HEK293 (cell line): ENCODE measurements at regions not wholly inside any gene's neighbourhood (a gene's known extent, or its start where the extent isn't known, plus 50 kb on each side); places are given as distances from the start of the nearest gene placed in this dataset.

Source experiments
- CTCF ChIA-PET: fragments of 350-600 bp; formaldehyde crosslinking; extraction: SDS; loops from one replicate; lab custom pipeline; 2021; ENCODE audit warnings: antibody characterized with exemption; lab: Yijun Ruan, JAX
- POLR2A ChIA-PET: fragments of 300-600 bp; formaldehyde crosslinking; extraction: SDS; loops from one replicate; lab custom pipeline; 2020; ENCODE audit warnings: antibody characterized with exemption, inconsistent platforms; lab: Yijun Ruan, JAX
- H3K27ac ChIP-seq: fragments of 200-500 bp; sonication (Bioruptor generic); 2 replicates; pipeline ENCODE4 v1.5.1; 2014; ENCODE audit warnings: low read depth, low read length, control low read depth, inconsistent platforms; ENCODE audit errors: extremely low read depth
- H3K36me3 ChIP-seq, 2 experiments: fragments of 200-500 bp in 1 of 2; sonication (Bioruptor generic) in 1 of 2; 1 replicate in 1 of 2; 2 replicates in 1 of 2; pipeline ENCODE4 v1.5.1; 2014 to 2017; ENCODE audit warnings: inconsistent platforms in 2 of 2, low read length in 2 of 2; ENCODE audit not compliant: control insufficient read depth in 2 of 2, insufficient read depth in 1 of 2
- H3K4me1 ChIP-seq: fragments of 200-500 bp; sonication (Bioruptor generic); 2 replicates; pipeline ENCODE4 v1.5.1; 2014; ENCODE audit warnings: mild to moderate bottlenecking, low read length, inconsistent platforms; ENCODE audit not compliant: control insufficient read depth, insufficient read depth
- H3K4me3 ChIP-seq: 2 replicates; pipeline ENCODE4 v1.5.1; 2011; ENCODE audit warnings: low read depth, mild to moderate bottlenecking, control low read depth, low read length, moderate library complexity
- H3K9me3 ChIP-seq: fragments of 200-500 bp; sonication (Bioruptor generic); 2 replicates; pipeline ENCODE4 v1.5.1; 2014; ENCODE audit warnings: low read depth, low read length, inconsistent platforms; ENCODE audit not compliant: control insufficient read depth, insufficient read depth
- ATF2 ChIP-seq: fragments of 450-650 bp; formaldehyde crosslinking; IDR thresholded peaks from 2 replicates; pipeline ENCODE4 v1.5.1; 2016; ENCODE audit warnings: missing biosample characterization, missing genetic modification characterization, low read depth
- GFI1B ChIP-seq: fragments of 450-650 bp; formaldehyde crosslinking; IDR thresholded peaks from 2 replicates; pipeline ENCODE4 v1.5.1; 2016; ENCODE audit warnings: missing biosample characterization, missing genetic modification characterization
- HOXD13 ChIP-seq: sonication (generic); formaldehyde crosslinking; IDR thresholded peaks from 2 replicates; pipeline ENCODE4 v1.8.0; 2022; ENCODE audit warnings: missing genetic modification reagents, borderline replicate concordance
- MEIS1 ChIP-seq: sonication (generic); formaldehyde crosslinking; IDR thresholded peaks from 2 replicates; pipeline ENCODE4 v1.8.1; 2022; ENCODE audit warnings: missing genetic modification reagents, mild to moderate bottlenecking, borderline replicate concordance
- PRDM1 ChIP-seq: fragments of 450-650 bp; formaldehyde crosslinking; IDR thresholded peaks from 2 replicates; pipeline ENCODE4; 2016; ENCODE audit warnings: missing biosample characterization, missing genetic modification characterization
- PRDM10 ChIP-seq: fragments of 450-650 bp; formaldehyde crosslinking; IDR thresholded peaks from 2 replicates; pipeline ENCODE4 v1.5.1; 2016; ENCODE audit warnings: missing biosample characterization, missing genetic modification characterization
- ZBTB11 ChIP-seq: fragments of 450-650 bp; formaldehyde crosslinking; conservative IDR thresholded peaks from 2 replicates; pipeline ENCODE4 v1.5.1; 2016; ENCODE audit warnings: low read depth, missing biosample characterization, missing genetic modification characterization
- ZFP41 ChIP-seq: fragments of 450-650 bp; formaldehyde crosslinking; IDR thresholded peaks from 2 replicates; pipeline ENCODE4 v1.5.1; 2016; ENCODE audit warnings: missing biosample characterization, missing genetic modification characterization, borderline replicate concordance
- ZNF114 ChIP-seq: fragments of 450-650 bp; formaldehyde crosslinking; IDR thresholded peaks from 2 replicates; pipeline ENCODE4 v1.5.0; 2017; ENCODE audit warnings: missing biosample characterization, missing genetic modification characterization
- ZNF146 ChIP-seq: fragments of 450-650 bp; formaldehyde crosslinking; IDR thresholded peaks from 2 replicates; pipeline ENCODE4 v1.5.1; 2016; ENCODE audit warnings: missing biosample characterization, missing genetic modification characterization
- ZNF239 ChIP-seq: fragments of 450-650 bp; formaldehyde crosslinking; IDR thresholded peaks from 2 replicates; pipeline ENCODE4 v1.5.1; 2016; ENCODE audit warnings: missing biosample characterization, missing genetic modification characterization
- ZNF248 ChIP-seq: fragments of 450-650 bp; formaldehyde crosslinking; IDR thresholded peaks from 2 replicates; pipeline ENCODE4 v1.5.1; 2017; ENCODE audit warnings: missing biosample characterization, missing genetic modification characterization
- ZNF274 ChIP-seq, 2 experiments: fragments of 200-500 bp in 1 of 2; fragments of 450-650 bp in 1 of 2; sonication (Bioruptor generic) in 1 of 2; formaldehyde crosslinking in 1 of 2; IDR thresholded peaks; 2 replicates each; pipeline versions ENCODE4 v1.5.1 to v1.6.1; 2014 to 2016; ENCODE audit warnings: borderline replicate concordance in 1 of 2, inconsistent platforms in 1 of 2, low read length in 1 of 2, missing biosample characterization in 1 of 2, missing genetic modification characterization in 1 of 2
- ZNF324 ChIP-seq: fragments of 450-650 bp; formaldehyde crosslinking; IDR thresholded peaks from 2 replicates; pipeline ENCODE4 v1.5.1; 2016; ENCODE audit warnings: missing biosample characterization, missing genetic modification characterization
- ZNF341 ChIP-seq: fragments of 450-650 bp; formaldehyde crosslinking; IDR thresholded peaks from 2 replicates; pipeline ENCODE4; 2016; ENCODE audit warnings: low read depth, missing biosample characterization, missing genetic modification characterization
- ZNF555 ChIP-seq: fragments of 450-650 bp; formaldehyde crosslinking; conservative IDR thresholded peaks from 2 replicates; pipeline ENCODE4 v1.5.1; 2017; ENCODE audit warnings: missing biosample characterization, mild to moderate bottlenecking, missing genetic modification characterization, inconsistent platforms
- ZNF561 ChIP-seq: fragments of 450-650 bp; IDR thresholded peaks from 2 replicates; pipeline ENCODE4 v1.5.1; 2018; ENCODE audit warnings: missing biosample characterization, missing genetic modification characterization, borderline replicate concordance
- ZNF585B ChIP-seq: fragments of 450-650 bp; formaldehyde crosslinking; IDR thresholded peaks from 2 replicates; pipeline ENCODE4 v1.5.1; 2016; ENCODE audit warnings: missing biosample characterization, missing genetic modification characterization
- ZNF596 ChIP-seq: fragments of 450-650 bp; IDR thresholded peaks from 2 replicates; pipeline ENCODE4 v1.5.0; 2018; ENCODE audit warnings: missing biosample characterization, mild to moderate bottlenecking, missing genetic modification characterization, moderate library complexity
- ZNF600 ChIP-seq: fragments of 450-650 bp; formaldehyde crosslinking; IDR thresholded peaks from 2 replicates; pipeline ENCODE4 v1.5.1; 2016; ENCODE audit warnings: missing biosample characterization, missing genetic modification characterization
- ZNF645 ChIP-seq: fragments of 450-650 bp; formaldehyde crosslinking; IDR thresholded peaks from 2 replicates; pipeline ENCODE4; 2016; ENCODE audit warnings: missing biosample characterization, missing genetic modification characterization
- ZNF830 ChIP-seq: fragments of 450-650 bp; IDR thresholded peaks from 2 replicates; pipeline ENCODE4 v1.5.0; 2018; ENCODE audit warnings: missing biosample characterization, missing genetic modification characterization, low read depth, mild to moderate bottlenecking, moderate library complexity

- H3K27ac ChIP-seq: no peak overlapping the region
- POLR2A ChIA-PET: no interaction called here
- TF ChIP-seq PRDM1 (tag by site-specific recombination) (no peak), ZNF274 (IDR thresholded peaks at IDR 0.05; ENCODE audit: low read length) (no peak), ZNF274 (tag by site-specific recombination; IDR thresholded peaks at IDR 0.05; ENCODE audit: borderline replicate concordance) (no peak), HOXD13 (no peak), ZNF600 (tag by site-specific recombination) (no peak), ZNF561 (tag by site-specific recombination) (no peak), ZNF830 (tag by site-specific recombination) (no peak), ZNF248 (tag by site-specific recombination) (no peak), ZNF596 (tag by site-specific recombination) (no peak), PRDM10 (no peak)
- TF ChIP-seq, all 188 proteins: peak for 0
- Histone ChIP-seq H3K4me1 (no peaks in the 10 kb centered on the region), H3K36me3 (no peaks in the 10 kb centered on the region), H3K4me3 (no peak overlapping the region), H3K9me3 (no peaks in the 10 kb centered on the region)
- CTCF ChIA-PET: interaction anchor here (0.6 kb wide), 1 partner anchor 1876 kb away, joined by 4 read pairs; no protein-coding TSS in a partner anchor
Measured at GRCh38 chr9:104209387-104209786, 115.3 kb downstream of the SMC2 start.

- no peak for TF ChIP-seq ZNF341 (tag by site-specific recombination)
- TF ChIP-seq, all 188 proteins: peak for 0
- Histone ChIP-seq H3K9me3 (no peaks in the 10 kb centered on the region), H3K4me1 (no peaks in the 10 kb centered on the region), H3K4me3 (no peak overlapping the region), H3K27ac (no peak overlapping the region), H3K36me3 (no peaks in the 10 kb centered on the region)
- ChIA-PET POLR2A (no interaction called here), CTCF (no interaction called here)
Measured at GRCh38 chr9:104227108-104227507, 133.0 kb downstream of the SMC2 start.

GRCh38 chr9:104232781-104233341 lies 138.8 kb downstream of the SMC2 start:
- H3K4me1 ChIP-seq: no peaks in the 10 kb centered on the region
- no peaks in the 10 kb centered on the region for H3K36me3 ChIP-seq
- ChIA-PET POLR2A (no interaction called here), CTCF (interaction anchor here (0.7 kb wide), 1 partner anchor 366 kb away, joined by 3 read pairs; no protein-coding TSS in a partner anchor)
- no peak overlapping the region for H3K27ac ChIP-seq
- no peak overlapping the region for H3K4me3 ChIP-seq
- H3K9me3 ChIP-seq: no peaks in the 10 kb centered on the region
- TF ChIP-seq ZNF114 (tag by site-specific recombination) (no peak), ATF2 (tag by site-specific recombination) (no peak), ZNF239 (no peak), ZFP41 (no peak), ZNF555 (tag by site-specific recombination) (no peak), GFI1B (tag by site-specific recombination) (no peak), ZBTB11 (tag by site-specific recombination) (no peak), ZNF146 (no peak), ZNF585B (tag by site-specific recombination) (no peak), MEIS1 (no peak), ZNF324 (tag by site-specific recombination) (no peak), ZNF645 (tag by site-specific recombination) (no peak)
